Glutamatergic neuron (in vitro differentiated cells): ENCODE measurements at regions not wholly inside any gene's neighbourhood (a gene's known extent, or its start where the extent isn't known, plus 50 kb on each side); places are given as distances from the start of the nearest gene placed in this dataset.

Source experiments
- DNase-seq: peaks from one replicate; pipeline ENCODE4 v3.0.0; 2022
- H3K27ac Mint-ChIP-seq: one replicate; pipeline ENCODE4 v1.8.0; 2020; ENCODE audit warnings: mild to moderate bottlenecking, mixed read lengths, inconsistent platforms; ENCODE audit not compliant: unreplicated experiment
- H3K27me3 Mint-ChIP-seq: one replicate; pipeline ENCODE4 v1.8.0; 2020; ENCODE audit warnings: mild to moderate bottlenecking, moderate library complexity, mixed read lengths, inconsistent platforms; ENCODE audit not compliant: unreplicated experiment
- H3K36me3 Mint-ChIP-seq: one replicate; pipeline ENCODE4 v1.8.0; 2020; ENCODE audit warnings: mild to moderate bottlenecking, mixed read lengths, inconsistent platforms; ENCODE audit not compliant: unreplicated experiment
- H3K4me1 Mint-ChIP-seq: one replicate; pipeline ENCODE4 v1.8.0; 2020; ENCODE audit warnings: mild to moderate bottlenecking, low read depth, mixed read lengths, inconsistent platforms; ENCODE audit not compliant: unreplicated experiment
- H3K4me3 Mint-ChIP-seq: one replicate; pipeline ENCODE4 v1.8.0; 2020; ENCODE audit warnings: mild to moderate bottlenecking, mixed read lengths, inconsistent platforms; ENCODE audit not compliant: unreplicated experiment
- H3K9me3 Mint-ChIP-seq: one replicate; pipeline ENCODE4 v1.8.0; 2020; ENCODE audit warnings: mild to moderate bottlenecking, moderate library complexity, mixed read lengths, inconsistent platforms; ENCODE audit not compliant: unreplicated experiment
- TF ChIP-seq, protein P1 (sequence below): fragments of 200-600 bp; sonication (generic); IDR thresholded peaks from one replicate; pipeline ENCODE4 v1.5.0; 2021; ENCODE audit not compliant: partially characterized antibody, unreplicated experiment

- TF ChIP-seq, protein P1, sequence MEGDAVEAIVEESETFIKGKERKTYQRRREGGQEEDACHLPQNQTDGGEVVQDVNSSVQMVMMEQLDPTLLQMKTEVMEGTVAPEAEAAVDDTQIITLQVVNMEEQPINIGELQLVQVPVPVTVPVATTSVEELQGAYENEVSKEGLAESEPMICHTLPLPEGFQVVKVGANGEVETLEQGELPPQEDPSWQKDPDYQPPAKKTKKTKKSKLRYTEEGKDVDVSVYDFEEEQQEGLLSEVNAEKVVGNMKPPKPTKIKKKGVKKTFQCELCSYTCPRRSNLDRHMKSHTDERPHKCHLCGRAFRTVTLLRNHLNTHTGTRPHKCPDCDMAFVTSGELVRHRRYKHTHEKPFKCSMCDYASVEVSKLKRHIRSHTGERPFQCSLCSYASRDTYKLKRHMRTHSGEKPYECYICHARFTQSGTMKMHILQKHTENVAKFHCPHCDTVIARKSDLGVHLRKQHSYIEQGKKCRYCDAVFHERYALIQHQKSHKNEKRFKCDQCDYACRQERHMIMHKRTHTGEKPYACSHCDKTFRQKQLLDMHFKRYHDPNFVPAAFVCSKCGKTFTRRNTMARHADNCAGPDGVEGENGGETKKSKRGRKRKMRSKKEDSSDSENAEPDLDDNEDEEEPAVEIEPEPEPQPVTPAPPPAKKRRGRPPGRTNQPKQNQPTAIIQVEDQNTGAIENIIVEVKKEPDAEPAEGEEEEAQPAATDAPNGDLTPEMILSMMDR = no peak
- no peak for DNase-seq
- Mint-ChIP-seq H3K9me3 (no peaks in the 10 kb centered on the region), H3K36me3 (no peaks in the 10 kb centered on the region), H3K27me3 (no peaks in the 10 kb centered on the region), H3K4me1 (no peaks in the 10 kb centered on the region), H3K27ac (no peak overlapping the region), H3K4me3 (no peak overlapping the region)
Observed at GRCh38 chr5:24080046-24080445, 564.7 kb downstream of the CDH10 start.

GRCh38 chr5:24094081-24094679, 550.6 kb downstream of the CDH10 start:
- no peaks in the 10 kb centered on the region for H3K9me3 Mint-ChIP-seq
- no peaks in the 10 kb centered on the region for H3K4me1 Mint-ChIP-seq
- no peak for DNase-seq
- no peak overlapping the region for H3K27ac Mint-ChIP-seq
- H3K27me3 Mint-ChIP-seq = no peaks in the 10 kb centered on the region
- H3K4me3 Mint-ChIP-seq = no peak overlapping the region
- no peaks in the 10 kb centered on the region for H3K36me3 Mint-ChIP-seq
- TF ChIP-seq, protein P1 = no peak

DNA sequence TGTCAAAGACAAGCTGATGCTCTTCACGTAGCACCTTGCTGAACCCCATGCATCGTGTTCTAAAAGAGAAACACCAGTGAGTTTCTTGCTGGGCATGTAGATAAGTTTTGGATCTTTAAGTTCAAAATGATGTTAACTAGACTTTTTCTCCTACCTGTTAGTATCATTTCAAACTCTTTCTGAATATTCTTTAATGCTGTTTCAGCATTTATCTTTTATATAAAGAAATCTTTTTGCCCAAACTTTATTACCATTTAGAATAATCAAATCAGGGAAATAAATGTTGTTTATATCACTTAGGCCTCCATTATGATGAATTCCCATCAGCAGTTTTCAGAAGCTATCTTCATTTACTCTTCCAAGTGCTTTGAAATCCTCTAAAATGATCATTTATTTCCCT, 542.8 kb downstream of the CDH10 start:
- H3K27ac Mint-ChIP-seq = no peak overlapping the region
- H3K9me3 Mint-ChIP-seq = peaks cover 3% of the 10 kb centered on the region
- no peak for DNase-seq
- no peaks in the 10 kb centered on the region for H3K27me3 Mint-ChIP-seq
- peaks cover 3% of the 10 kb centered on the region for H3K4me1 Mint-ChIP-seq
- TF ChIP-seq, protein P1 = no peak
- H3K4me3 Mint-ChIP-seq = no peak overlapping the region
- H3K36me3 Mint-ChIP-seq = no peaks in the 10 kb centered on the region

DNA sequence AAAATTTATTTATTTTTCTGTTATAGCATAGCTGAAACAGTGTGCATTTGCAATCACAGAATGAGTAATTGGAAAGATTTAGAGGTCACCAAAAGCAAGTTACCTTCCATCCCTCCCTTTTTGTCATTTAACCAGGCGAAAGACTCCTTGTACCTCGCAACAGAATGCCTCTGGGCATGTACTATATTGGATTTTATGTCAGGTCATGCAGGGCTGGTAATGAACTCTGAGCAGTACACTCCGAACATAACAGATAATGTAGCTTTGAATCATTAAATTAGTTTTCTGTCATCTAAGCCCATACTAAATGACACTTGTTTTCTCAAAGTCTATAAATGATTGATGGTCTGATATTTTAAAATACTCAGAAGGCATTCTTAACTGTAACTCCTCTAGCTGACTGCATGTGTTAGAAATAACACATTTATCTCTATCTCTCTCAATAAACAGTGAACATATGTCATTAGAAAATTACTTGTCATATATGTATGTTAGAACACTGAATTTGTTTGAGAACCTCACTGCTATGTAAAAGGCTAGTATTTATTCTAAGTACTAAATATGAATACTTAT, 541.2 kb downstream of the CDH10 start:
- TF ChIP-seq, protein P1 = no peak
- Mint-ChIP-seq H3K4me1 (peaks cover 3% of the 10 kb centered on the region), H3K9me3 (peaks cover 3% of the 10 kb centered on the region), H3K4me3 (no peak overlapping the region), H3K27me3 (no peaks in the 10 kb centered on the region), H3K27ac (no peak overlapping the region), H3K36me3 (no peaks in the 10 kb centered on the region)
- no peak for DNase-seq

- TF ChIP-seq, protein P1 = peak; percentile 37
- DNase-seq = no peak
- Mint-ChIP-seq H3K27me3 (no peaks in the 10 kb centered on the region), H3K27ac (no peak overlapping the region), H3K4me3 (no peak overlapping the region), H3K4me1 (peaks cover 3% of the 10 kb centered on the region), H3K36me3 (no peaks in the 10 kb centered on the region), H3K9me3 (peaks cover 5% of the 10 kb centered on the region)
Observed at GRCh38 chr5:24110004-24110615, 534.7 kb downstream of the CDH10 start.
